Kidney (tissue), 13 donors: ENCODE measurements at regions not wholly inside any gene's neighbourhood (a gene's known extent, or its start where the extent isn't known, plus 50 kb on each side); places are given as distances from the start of the nearest gene placed in this dataset.

Source experiments
- DNase-seq, 5 donors: peaks; one replicate each; pipeline ENCODE4 v3.0.0-alpha.2; 2013 to 2020
- FAIRE-seq: peaks from 2 replicates; lab custom pipeline; 2012; peaks lifted over from hg19 to GRCh38; lab: Jason Lieb, UNC
- H3K27ac ChIP-seq, 2 donors: one replicate each; pipeline ENCODE4 v1.7.0; 2013; ENCODE audit warnings: low read depth in 2 of 2, low read length in 2 of 2, inconsistent platforms in 1 of 2
- H3K27me3 ChIP-seq: one replicate; pipeline ENCODE4 v1.7.1; 2013; ENCODE audit warnings: low read length, inconsistent platforms; ENCODE audit not compliant: control insufficient read depth, insufficient read depth
- H3K36me3 ChIP-seq, 3 donors: one replicate each; pipeline versions ENCODE4 v1.7.0 to v1.7.1; 2013; ENCODE audit warnings: low read length in 3 of 3, control low read depth in 1 of 3, inconsistent platforms in 1 of 3; ENCODE audit not compliant: insufficient read depth in 3 of 3, control insufficient read depth in 2 of 3
- H3K4me1 ChIP-seq, 3 donors: one replicate each; pipeline versions ENCODE4 v1.7.0 to v1.7.1; 2013; ENCODE audit warnings: low read length in 3 of 3, inconsistent platforms in 1 of 3, low read depth in 1 of 3; ENCODE audit not compliant: control insufficient read depth in 2 of 3, insufficient read depth in 2 of 3
- H3K4me3 ChIP-seq, 3 donors: one replicate each; pipeline versions ENCODE4 v1.7.0 to v1.8.1; 2013; ENCODE audit warnings: low read length in 3 of 3, control low read depth in 1 of 3, inconsistent platforms in 1 of 3
- H3K9ac ChIP-seq, 3 donors: one replicate each; pipeline versions ENCODE4 v1.7.0 to v1.7.1; 2013; ENCODE audit warnings: low read length in 3 of 3, control low read depth in 1 of 3, inconsistent platforms in 1 of 3
- H3K9me3 ChIP-seq, 3 donors: one replicate each; pipeline versions ENCODE4 v1.7.0 to v1.7.1; 2013; ENCODE audit warnings: low read length in 3 of 3, control low read depth in 1 of 3, inconsistent platforms in 1 of 3; ENCODE audit not compliant: control insufficient read depth in 2 of 3, insufficient read depth in 1 of 3
- CTCF ChIP-seq: IDR thresholded peaks from 3 replicates; pipeline ENCODE4 v1.5.1; 2012; ENCODE audit warnings: mild to moderate bottlenecking, moderate library complexity, borderline replicate concordance; ENCODE audit not compliant: insufficient read depth; ENCODE audit errors: extremely low read depth
- intact Hi-C: fragments of 100-400 bp; cut with DNase I; formaldehyde crosslinking; loops from one replicate; pipeline ENCODE4 v1.11.1; 2022
- donor health status: control.
- donor health status: control.
- donor health status: control.
- donor health status: control.
- donor health status: control.
- donor health status: DM: yes; HTN: yes; CAD: no.
- donor health status: Normal renal cell carcinoma (clear cell type).

GRCh38 chr1:242764161-242764560, 239.7 kb upstream of the PLD5 start:
- peaks cover 0 to 5% (median 0%) of the 10 kb centered on the region in 3 donors for H3K9me3 ChIP-seq
- intact Hi-C loops = no loop called here
- no peak for FAIRE-seq

GRCh38 chr1:242761556-242761955, 237.1 kb upstream of the PLD5 start:
- no peak for FAIRE-seq

More at GRCh38 chr1:242764161-242764560, 239.7 kb upstream of the PLD5 start:
- H3K9ac ChIP-seq = no peak overlapping the region
- TF ChIP-seq CTCF = no peak
- no peak overlapping the region for H3K27ac ChIP-seq
- no peaks in the 10 kb centered on the region for H3K36me3 ChIP-seq
- no peak overlapping the region for H3K4me3 ChIP-seq
- no peaks in the 10 kb centered on the region for H3K27me3 ChIP-seq
- no peaks in the 10 kb centered on the region for H3K4me1 ChIP-seq
- no peak for DNase-seq

GRCh38 chr1:242754926-242755325, 230.4 kb upstream of the PLD5 start:
- Histone ChIP-seq H3K4me3 (no peak overlapping the region), H3K27me3 (no peaks in the 10 kb centered on the region), H3K9me3 (no peaks in the 10 kb centered on the region), H3K4me1 (no peaks in the 10 kb centered on the region), H3K36me3 (no peaks in the 10 kb centered on the region), H3K9ac (no peak overlapping the region), H3K27ac (no peak overlapping the region)
- intact Hi-C loops = no loop called here
- DNase-seq (no peak), FAIRE-seq (no peak)
- no peak for TF ChIP-seq CTCF

More at GRCh38 chr1:242761556-242761955, 237.1 kb upstream of the PLD5 start:
- Histone ChIP-seq H3K4me1 (no peaks in the 10 kb centered on the region), H3K27me3 (no peaks in the 10 kb centered on the region), H3K27ac (no peak overlapping the region), H3K4me3 (no peak overlapping the region), H3K36me3 (no peaks in the 10 kb centered on the region), H3K9me3 (peaks cover 0 to 5% (median 0%) of the 10 kb centered on the region in 3 donors), H3K9ac (no peak overlapping the region)
- intact Hi-C loops = no loop called here
- TF ChIP-seq CTCF = no peak
- DNase-seq = no peak

GRCh38 chr1:242754125-242754524, 229.6 kb upstream of the PLD5 start:
- no peak overlapping the region for H3K9ac ChIP-seq
- intact Hi-C loops = no loop called here
- no peaks in the 10 kb centered on the region for H3K4me1 ChIP-seq
- DNase-seq (no peak), FAIRE-seq (no peak)
- no peak overlapping the region for H3K4me3 ChIP-seq
- TF ChIP-seq CTCF = no peak
- no peak overlapping the region for H3K27ac ChIP-seq
- no peaks in the 10 kb centered on the region for H3K9me3 ChIP-seq
- H3K27me3 ChIP-seq = no peaks in the 10 kb centered on the region
- no peaks in the 10 kb centered on the region for H3K36me3 ChIP-seq
